IPS-NIHi7 (cell line): ENCODE measurements at regions not wholly inside any gene's neighbourhood (a gene's known extent, or its start where the extent isn't known, plus 50 kb on each side); places are given as distances from the start of the nearest gene placed in this dataset.
A peak's percentile ranks its signal among the peaks of the same experiment; 100 is the strongest.

Experiments
- DNase-seq: peaks from one replicate; pipeline ENCODE4 v3.0.0; 2012; ENCODE audit warnings: mixed read lengths; ENCODE audit errors: extremely low spot score

GRCh38 chr3:176969066-176969465 is 228.2 kb downstream of the TBL1XR1 start:
- DNase-seq: no peak

GRCh38 chr3:176968631-176969030 is 228.7 kb downstream of the TBL1XR1 start:
- no peak for DNase-seq

GRCh38 chr3:176967522-176967921 is 229.8 kb downstream of the TBL1XR1 start:
- no peak for DNase-seq

- DNase-seq: no peak
Observed at GRCh38 chr3:176964661-176965060, 232.6 kb downstream of the TBL1XR1 start.

GRCh38 chr3:176961916-176962315 is 235.4 kb downstream of the TBL1XR1 start:
- DNase-seq: no peak

- no peak for DNase-seq
Observed at GRCh38 chr3:176959867-176960266, 237.4 kb downstream of the TBL1XR1 start.

- DNase-seq: no peak
Observed at GRCh38 chr3:176958560-176958959, 238.7 kb downstream of the TBL1XR1 start.

GRCh38 chr3:176954517-176954916 is 242.8 kb downstream of the TBL1XR1 start:
- no peak for DNase-seq

- no peak for DNase-seq
Observed at GRCh38 chr3:176953106-176954060, 243.9 kb downstream of the TBL1XR1 start.

- no peak for DNase-seq
Observed at GRCh38 chr3:176951586-176952292, 245.5 kb downstream of the TBL1XR1 start.

GRCh38 chr3:176951144-176951543 is 246.1 kb downstream of the TBL1XR1 start:
- no peak for DNase-seq

- DNase-seq: no peak
Observed at GRCh38 chr3:176950743-176951142, 246.5 kb downstream of the TBL1XR1 start.

GRCh38 chr3:176948151-176948550 is 249.1 kb downstream of the TBL1XR1 start:
- no peak for DNase-seq

GRCh38 chr3:176946202-176946601 is 251.1 kb downstream of the TBL1XR1 start:
- DNase-seq: no peak

GRCh38 chr3:176942305-176942704 is 255.0 kb downstream of the TBL1XR1 start:
- no peak for DNase-seq

GRCh38 chr3:176941689-176942088 is 255.6 kb downstream of the TBL1XR1 start:
- DNase-seq: no peak

- DNase-seq: peak; percentile 71
Observed at GRCh38 chr3:176939022-176939817, 258.1 kb downstream of the TBL1XR1 start.

GRCh38 chr3:176937994-176938393 is 259.3 kb downstream of the TBL1XR1 start:
- DNase-seq: no peak

- DNase-seq: no peak
Observed at GRCh38 chr3:176937541-176937940, 259.7 kb downstream of the TBL1XR1 start.

- DNase-seq: no peak
Observed at GRCh38 chr3:176935194-176935888, 261.9 kb downstream of the TBL1XR1 start.

- DNase-seq: no peak
Observed at GRCh38 chr3:176934698-176935097, 262.6 kb downstream of the TBL1XR1 start.
